HepG2 (cell line): ENCODE measurements at regions not wholly inside any gene's neighbourhood (a gene's known extent, or its start where the extent isn't known, plus 50 kb on each side); places are given as distances from the start of the nearest gene placed in this dataset.

Experiments
- CTCF ChIP-seq: sonication (generic); formaldehyde crosslinking; IDR thresholded peaks from 2 replicates; pipeline ENCODE4 v1.5.0; 2020; ENCODE audit warnings: mild to moderate bottlenecking, missing genetic modification reagents, moderate library complexity
- GFI1 ChIP-seq: sonication (generic); formaldehyde crosslinking; IDR thresholded peaks from 2 replicates; pipeline ENCODE4 v1.5.0; 2020; ENCODE audit warnings: missing genetic modification reagents, mild to moderate bottlenecking, borderline replicate concordance
- MLLT10 ChIP-seq: sonication (generic); formaldehyde crosslinking; IDR thresholded peaks from 2 replicates; pipeline ENCODE4 v1.4.0; 2020; ENCODE audit warnings: missing genetic modification reagents
- MXI1 ChIP-seq: IDR thresholded peaks from 3 replicates; pipeline ENCODE4 v1.6.1; 2012; ENCODE audit warnings: low read depth, low read length, inconsistent platforms, borderline replicate concordance
- NR2C2 ChIP-seq: sonication (generic); formaldehyde crosslinking; IDR thresholded peaks from 2 replicates; pipeline ENCODE4 v1.4.0; 2020; ENCODE audit warnings: missing genetic modification reagents, mild to moderate bottlenecking, moderate library complexity, borderline replicate concordance
- POLR2AphosphoS5 ChIP-seq: IDR thresholded peaks from 2 replicates; pipeline ENCODE4 v1.6.1; 2012; ENCODE audit warnings: low read depth, low read length
- SP140L ChIP-seq: sonication (generic); formaldehyde crosslinking; IDR thresholded peaks from 2 replicates; pipeline ENCODE4 v1.4.0; 2020; ENCODE audit warnings: missing genetic modification reagents, borderline replicate concordance
- TF ChIP-seq, protein P1 (sequence below): sonication (generic); formaldehyde crosslinking; IDR thresholded peaks from 2 replicates; pipeline ENCODE4 v1.4.0; 2020; ENCODE audit warnings: missing genetic modification reagents
- TF ChIP-seq, protein P2 (sequence below): sonication (generic); formaldehyde crosslinking; IDR thresholded peaks from 2 replicates; pipeline ENCODE4 v1.4.0; 2020; ENCODE audit warnings: missing genetic modification reagents, mild to moderate bottlenecking, borderline replicate concordance
- TF ChIP-seq, protein P3 (sequence below): sonication (generic); formaldehyde crosslinking; IDR thresholded peaks from 2 replicates; pipeline ENCODE4 v1.4.0; 2020; ENCODE audit warnings: missing genetic modification reagents

GRCh38 chr5:133882846-133883245 lies 85.6 kb downstream of the C5orf15 start:
- TF ChIP-seq, protein P1, sequence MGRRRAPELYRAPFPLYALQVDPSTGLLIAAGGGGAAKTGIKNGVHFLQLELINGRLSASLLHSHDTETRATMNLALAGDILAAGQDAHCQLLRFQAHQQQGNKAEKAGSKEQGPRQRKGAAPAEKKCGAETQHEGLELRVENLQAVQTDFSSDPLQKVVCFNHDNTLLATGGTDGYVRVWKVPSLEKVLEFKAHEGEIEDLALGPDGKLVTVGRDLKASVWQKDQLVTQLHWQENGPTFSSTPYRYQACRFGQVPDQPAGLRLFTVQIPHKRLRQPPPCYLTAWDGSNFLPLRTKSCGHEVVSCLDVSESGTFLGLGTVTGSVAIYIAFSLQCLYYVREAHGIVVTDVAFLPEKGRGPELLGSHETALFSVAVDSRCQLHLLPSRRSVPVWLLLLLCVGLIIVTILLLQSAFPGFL (CRISPR knock-in tag): no peak
- TF ChIP-seq, protein P2, sequence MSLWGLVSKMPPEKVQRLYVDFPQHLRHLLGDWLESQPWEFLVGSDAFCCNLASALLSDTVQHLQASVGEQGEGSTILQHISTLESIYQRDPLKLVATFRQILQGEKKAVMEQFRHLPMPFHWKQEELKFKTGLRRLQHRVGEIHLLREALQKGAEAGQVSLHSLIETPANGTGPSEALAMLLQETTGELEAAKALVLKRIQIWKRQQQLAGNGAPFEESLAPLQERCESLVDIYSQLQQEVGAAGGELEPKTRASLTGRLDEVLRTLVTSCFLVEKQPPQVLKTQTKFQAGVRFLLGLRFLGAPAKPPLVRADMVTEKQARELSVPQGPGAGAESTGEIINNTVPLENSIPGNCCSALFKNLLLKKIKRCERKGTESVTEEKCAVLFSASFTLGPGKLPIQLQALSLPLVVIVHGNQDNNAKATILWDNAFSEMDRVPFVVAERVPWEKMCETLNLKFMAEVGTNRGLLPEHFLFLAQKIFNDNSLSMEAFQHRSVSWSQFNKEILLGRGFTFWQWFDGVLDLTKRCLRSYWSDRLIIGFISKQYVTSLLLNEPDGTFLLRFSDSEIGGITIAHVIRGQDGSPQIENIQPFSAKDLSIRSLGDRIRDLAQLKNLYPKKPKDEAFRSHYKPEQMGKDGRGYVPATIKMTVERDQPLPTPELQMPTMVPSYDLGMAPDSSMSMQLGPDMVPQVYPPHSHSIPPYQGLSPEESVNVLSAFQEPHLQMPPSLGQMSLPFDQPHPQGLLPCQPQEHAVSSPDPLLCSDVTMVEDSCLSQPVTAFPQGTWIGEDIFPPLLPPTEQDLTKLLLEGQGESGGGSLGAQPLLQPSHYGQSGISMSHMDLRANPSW (CRISPR knock-in tag): no peak
- no peak for TF ChIP-seq MXI1
- TF ChIP-seq MLLT10 (CRISPR knock-in tag): no peak
- TF ChIP-seq GFI1 (CRISPR knock-in tag): no peak
- TF ChIP-seq NR2C2: no peak
- no peak for TF ChIP-seq SP140L (CRISPR knock-in tag)
- TF ChIP-seq CTCF (CRISPR knock-in tag): no peak
- no peak for TF ChIP-seq POLR2AphosphoS5
- TF ChIP-seq, protein P3, sequence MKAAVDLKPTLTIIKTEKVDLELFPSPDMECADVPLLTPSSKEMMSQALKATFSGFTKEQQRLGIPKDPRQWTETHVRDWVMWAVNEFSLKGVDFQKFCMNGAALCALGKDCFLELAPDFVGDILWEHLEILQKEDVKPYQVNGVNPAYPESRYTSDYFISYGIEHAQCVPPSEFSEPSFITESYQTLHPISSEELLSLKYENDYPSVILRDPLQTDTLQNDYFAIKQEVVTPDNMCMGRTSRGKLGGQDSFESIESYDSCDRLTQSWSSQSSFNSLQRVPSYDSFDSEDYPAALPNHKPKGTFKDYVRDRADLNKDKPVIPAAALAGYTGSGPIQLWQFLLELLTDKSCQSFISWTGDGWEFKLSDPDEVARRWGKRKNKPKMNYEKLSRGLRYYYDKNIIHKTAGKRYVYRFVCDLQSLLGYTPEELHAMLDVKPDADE (CRISPR knock-in tag): no peak
